ENCODE measurements at regions not wholly inside any gene's neighbourhood (a gene's known extent, or its start where the extent isn't known, plus 50 kb on each side); places are given as distances from the start of the nearest gene placed in this dataset.

- no peak for ATAC-seq
- intact Hi-C loops (cut with DNase I), result no loop called here
- Histone ChIP-seq H3K36me3 (no peaks in the 10 kb centered on the region), H3K9me3 (peaks cover 9% of the 10 kb centered on the region), H3K4me1 (no peaks in the 10 kb centered on the region), H3K4me3 (no peak overlapping the region), H3K27me3 (ENCODE audit: low read depth) (no peaks in the 10 kb centered on the region), H3K27ac (no peak overlapping the region)
- TF ChIP-seq, protein P1, sequence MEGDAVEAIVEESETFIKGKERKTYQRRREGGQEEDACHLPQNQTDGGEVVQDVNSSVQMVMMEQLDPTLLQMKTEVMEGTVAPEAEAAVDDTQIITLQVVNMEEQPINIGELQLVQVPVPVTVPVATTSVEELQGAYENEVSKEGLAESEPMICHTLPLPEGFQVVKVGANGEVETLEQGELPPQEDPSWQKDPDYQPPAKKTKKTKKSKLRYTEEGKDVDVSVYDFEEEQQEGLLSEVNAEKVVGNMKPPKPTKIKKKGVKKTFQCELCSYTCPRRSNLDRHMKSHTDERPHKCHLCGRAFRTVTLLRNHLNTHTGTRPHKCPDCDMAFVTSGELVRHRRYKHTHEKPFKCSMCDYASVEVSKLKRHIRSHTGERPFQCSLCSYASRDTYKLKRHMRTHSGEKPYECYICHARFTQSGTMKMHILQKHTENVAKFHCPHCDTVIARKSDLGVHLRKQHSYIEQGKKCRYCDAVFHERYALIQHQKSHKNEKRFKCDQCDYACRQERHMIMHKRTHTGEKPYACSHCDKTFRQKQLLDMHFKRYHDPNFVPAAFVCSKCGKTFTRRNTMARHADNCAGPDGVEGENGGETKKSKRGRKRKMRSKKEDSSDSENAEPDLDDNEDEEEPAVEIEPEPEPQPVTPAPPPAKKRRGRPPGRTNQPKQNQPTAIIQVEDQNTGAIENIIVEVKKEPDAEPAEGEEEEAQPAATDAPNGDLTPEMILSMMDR (IDR thresholded peaks at IDR 0.05), result no peak
- no peak for DNase-seq
These were observed 250.1 kb upstream of the CTAGE1 start for GRCh38 chr18:22667616-22668422.

- no peaks in the 10 kb centered on the region for H3K36me3 ChIP-seq
- intact Hi-C loops (cut with DNase I), result no loop called here
- no peaks in the 10 kb centered on the region for H3K4me1 ChIP-seq
- TF ChIP-seq, protein P1 (IDR thresholded peaks at IDR 0.05), result no peak
- no peak overlapping the region for H3K4me3 ChIP-seq
- no peak for ATAC-seq
- H3K27ac ChIP-seq, result no peak overlapping the region
- H3K27me3 ChIP-seq (ENCODE audit: low read depth), result no peaks in the 10 kb centered on the region
- H3K9me3 ChIP-seq, result peaks cover 4% of the 10 kb centered on the region
- DNase-seq, result no peak
These were observed 250.8 kb upstream of the CTAGE1 start for GRCh38 chr18:22668496-22668895.

- Histone ChIP-seq H3K36me3 (no peaks in the 10 kb centered on the region), H3K4me1 (no peaks in the 10 kb centered on the region), H3K4me3 (no peak overlapping the region), H3K27ac (no peak overlapping the region), H3K27me3 (ENCODE audit: low read depth) (no peaks in the 10 kb centered on the region), H3K9me3 (peaks cover 5% of the 10 kb centered on the region)
- TF ChIP-seq, protein P1 (IDR thresholded peaks at IDR 0.05), result no peak
- ATAC-seq (peak in 1 of 2 donors; percentile 78), DNase-seq (no peak)
- intact Hi-C loops (cut with DNase I), result no loop called here
These were observed 253.2 kb upstream of the CTAGE1 start for GRCh38 chr18:22670914-22671313.

DNA sequence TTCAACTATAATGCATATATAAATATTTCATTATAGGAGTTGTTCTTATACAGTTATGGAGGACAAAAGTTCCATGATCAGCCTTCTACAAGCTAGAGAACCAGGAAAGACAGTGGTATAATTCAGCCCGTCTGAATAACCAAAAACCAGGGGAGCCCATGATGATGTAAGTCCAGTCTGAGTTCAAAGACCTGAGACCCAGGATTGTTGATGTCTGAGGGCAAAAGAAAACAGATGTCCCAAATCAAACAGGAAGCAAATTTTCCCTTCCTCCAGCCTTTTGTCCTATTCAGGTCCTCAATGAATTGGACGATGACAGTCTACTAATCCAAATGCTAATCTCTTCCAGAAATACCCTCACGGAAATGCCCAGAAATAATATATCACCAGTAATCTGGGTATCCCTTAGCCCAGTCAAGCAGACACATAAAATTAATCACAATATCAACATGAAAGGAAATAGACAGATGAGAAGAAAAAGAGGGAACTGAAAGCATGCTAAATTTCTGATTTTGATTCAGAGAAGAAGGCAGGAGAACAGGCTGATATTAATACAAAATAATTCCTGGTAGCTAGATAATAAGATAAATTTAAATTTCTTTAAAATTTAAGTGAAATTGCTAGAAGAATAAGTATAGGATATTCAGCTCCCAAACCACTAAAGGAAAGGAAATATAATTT is 255.6 kb upstream of the CTAGE1 start:
- no peaks in the 10 kb centered on the region for H3K4me1 ChIP-seq
- no peaks in the 10 kb centered on the region for H3K36me3 ChIP-seq
- ATAC-seq, result no peak
- intact Hi-C loops (cut with DNase I), result no loop called here
- no peak overlapping the region for H3K4me3 ChIP-seq
- DNase-seq, result no peak
- no peaks in the 10 kb centered on the region for H3K27me3 ChIP-seq (ENCODE audit: low read depth)
- no peak overlapping the region for H3K27ac ChIP-seq
- H3K9me3 ChIP-seq, result peaks cover 5% of the 10 kb centered on the region
- TF ChIP-seq, protein P1 (IDR thresholded peaks at IDR 0.05), result no peak

GRCh38 chr18:22674272-22674671 is 256.6 kb upstream of the CTAGE1 start:
- ATAC-seq, result peak in 1 of 2 donors; percentile 50
- Histone ChIP-seq H3K4me3 (no peak overlapping the region), H3K27me3 (ENCODE audit: low read depth) (no peaks in the 10 kb centered on the region), H3K9me3 (peaks cover 5% of the 10 kb centered on the region), H3K27ac (no peak overlapping the region), H3K36me3 (no peaks in the 10 kb centered on the region), H3K4me1 (no peaks in the 10 kb centered on the region)
- TF ChIP-seq, protein P1 (IDR thresholded peaks at IDR 0.05), result no peak
- intact Hi-C loops (cut with DNase I), result no loop called here
- no peak for DNase-seq
